ENCODE measurements at regions not wholly inside any gene's neighbourhood (a gene's known extent, or its start where the extent isn't known, plus 50 kb on each side); places are given as distances from the start of the nearest gene placed in this dataset.

- no peak for DNase-seq (ENCODE audit: low read depth in 2 of 2)
Measured at GRCh38 chr7:132072873-132073272, 503.4 kb downstream of the PLXNA4 start.

GRCh38 chr7:132072165-132072564, 504.1 kb downstream of the PLXNA4 start:
- DNase-seq (ENCODE audit: low read depth in 2 of 2): no peak

- DNase-seq (ENCODE audit: low read depth in 2 of 2): no peak
Measured at GRCh38 chr7:132069306-132069705, 507.0 kb downstream of the PLXNA4 start.

GRCh38 chr7:132066761-132067171, 509.5 kb downstream of the PLXNA4 start:
- no peak for DNase-seq (ENCODE audit: low read depth in 2 of 2)

GRCh38 chr7:132065989-132066603, 509.7 kb upstream of the PODXL start:
- no peak for DNase-seq (ENCODE audit: low read depth in 2 of 2)

GRCh38 chr7:132065193-132065988, 509.0 kb upstream of the PODXL start:
- DNase-seq (ENCODE audit: low read depth in 2 of 2): no peak

- DNase-seq (ENCODE audit: low read depth in 2 of 2): no peak
Measured at GRCh38 chr7:132063800-132064199, 507.4 kb upstream of the PODXL start.

- DNase-seq (ENCODE audit: low read depth in 2 of 2): no peak
Measured at GRCh38 chr7:132061937-132062336, 505.5 kb upstream of the PODXL start.

- no peak for DNase-seq (ENCODE audit: low read depth in 2 of 2)
Measured at GRCh38 chr7:132059141-132059540, 502.7 kb upstream of the PODXL start.

- no peak for DNase-seq (ENCODE audit: low read depth in 2 of 2)
Measured at GRCh38 chr7:132055336-132056120, 499.1 kb upstream of the PODXL start.

GRCh38 chr7:132053871-132054270, 497.4 kb upstream of the PODXL start:
- no peak for DNase-seq (ENCODE audit: low read depth in 2 of 2)

GRCh38 chr7:132051311-132051710, 494.9 kb upstream of the PODXL start:
- no peak for DNase-seq (ENCODE audit: low read depth in 2 of 2)

GRCh38 chr7:132049462-132050304, 493.3 kb upstream of the PODXL start:
- no peak for DNase-seq (ENCODE audit: low read depth in 2 of 2)

- DNase-seq (ENCODE audit: low read depth in 2 of 2): no peak
Measured at GRCh38 chr7:132045481-132045980, 489.1 kb upstream of the PODXL start.

- DNase-seq (ENCODE audit: low read depth in 2 of 2): no peak
Measured at GRCh38 chr7:132045002-132045401, 488.6 kb upstream of the PODXL start.

- no peak for DNase-seq (ENCODE audit: low read depth in 2 of 2)
Measured at GRCh38 chr7:132044247-132044646, 487.8 kb upstream of the PODXL start.

GRCh38 chr7:132041108-132041507, 484.7 kb upstream of the PODXL start:
- DNase-seq (ENCODE audit: low read depth in 2 of 2): no peak

- no peak for DNase-seq (ENCODE audit: low read depth in 2 of 2)
Measured at GRCh38 chr7:132035517-132036362, 479.3 kb upstream of the PODXL start.

GRCh38 chr7:132034748-132035416, 478.5 kb upstream of the PODXL start:
- no peak for DNase-seq (ENCODE audit: low read depth in 2 of 2)

GRCh38 chr7:132030883-132031282, 474.5 kb upstream of the PODXL start:
- DNase-seq (ENCODE audit: low read depth in 2 of 2): no peak

Data from stimulated activated CD8-positive, alpha-beta memory T cell treated with anti-CD3 and anti-CD28 coated beads, Interleukin-15, amount 100 ng/mL, for 48 hours (primary cell).